AML-193 (cell line): ENCODE measurements at regions not wholly inside any gene's neighbourhood (a gene's known extent, or its start where the extent isn't known, plus 50 kb on each side); places are given as distances from the start of the nearest gene placed in this dataset.

Experiments used
- DNase-seq, 2 experiments: peaks; one replicate each; lab custom pipeline; 2025; lab: John Stamatoyannopoulos, UW

DNA sequence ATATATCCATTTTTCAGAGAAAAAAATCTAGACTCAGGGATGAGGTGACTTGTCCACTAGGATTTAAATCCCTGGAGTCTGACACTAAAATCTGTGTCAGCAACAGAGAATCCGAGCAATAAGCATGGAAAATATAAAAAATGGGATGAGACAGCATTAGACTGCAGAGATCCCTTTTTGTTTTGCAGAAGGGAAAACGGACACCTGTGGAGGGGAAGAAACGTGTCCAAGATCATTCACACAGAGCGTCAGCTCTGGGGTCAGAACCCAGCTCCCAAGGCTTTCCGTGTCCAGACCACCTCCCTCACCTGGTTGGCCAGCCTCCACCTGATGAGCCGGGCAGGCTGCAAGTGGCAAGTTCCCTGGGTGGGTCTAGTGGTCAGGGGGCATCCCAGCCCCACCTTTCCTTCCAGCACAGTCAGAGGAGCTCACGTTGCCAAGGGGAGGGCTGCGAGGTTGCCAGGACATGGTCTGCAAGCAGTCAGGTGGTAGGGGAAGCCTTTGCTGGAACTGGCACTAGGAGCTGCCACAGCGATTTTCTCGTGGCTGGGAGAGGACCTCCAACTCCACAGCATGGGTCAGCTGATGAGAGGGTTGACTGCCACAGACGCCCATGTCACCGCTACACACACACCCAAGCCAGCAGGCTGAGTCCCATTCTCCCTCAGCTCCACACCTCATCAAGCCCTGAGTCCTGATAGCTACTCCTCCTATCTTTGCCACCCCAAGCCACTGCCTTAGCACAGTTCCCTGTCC lies 65.9 kb upstream of the CPLX2 start:
- no peak for DNase-seq

DNA sequence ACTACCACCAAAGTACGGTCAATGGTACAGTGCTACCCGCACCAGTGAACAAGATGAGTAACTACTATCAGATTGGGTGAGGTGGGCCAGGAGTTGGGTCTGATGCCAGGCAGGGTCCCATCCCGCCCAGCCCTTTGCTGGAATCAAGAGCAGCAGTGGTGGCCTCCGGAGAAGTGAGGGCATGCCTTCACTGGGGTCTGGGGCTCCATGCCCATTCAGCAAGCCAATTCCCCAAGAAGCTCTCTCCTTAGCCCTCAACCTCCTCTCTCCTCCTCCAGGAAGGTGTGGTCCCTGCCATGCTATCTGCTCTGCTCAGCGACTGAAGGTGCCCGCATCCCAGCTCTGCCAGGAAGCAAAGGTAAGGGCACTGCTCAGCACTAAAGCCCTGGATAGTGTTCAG lies 62.7 kb upstream of the CPLX2 start:
- no peak for DNase-seq

DNA sequence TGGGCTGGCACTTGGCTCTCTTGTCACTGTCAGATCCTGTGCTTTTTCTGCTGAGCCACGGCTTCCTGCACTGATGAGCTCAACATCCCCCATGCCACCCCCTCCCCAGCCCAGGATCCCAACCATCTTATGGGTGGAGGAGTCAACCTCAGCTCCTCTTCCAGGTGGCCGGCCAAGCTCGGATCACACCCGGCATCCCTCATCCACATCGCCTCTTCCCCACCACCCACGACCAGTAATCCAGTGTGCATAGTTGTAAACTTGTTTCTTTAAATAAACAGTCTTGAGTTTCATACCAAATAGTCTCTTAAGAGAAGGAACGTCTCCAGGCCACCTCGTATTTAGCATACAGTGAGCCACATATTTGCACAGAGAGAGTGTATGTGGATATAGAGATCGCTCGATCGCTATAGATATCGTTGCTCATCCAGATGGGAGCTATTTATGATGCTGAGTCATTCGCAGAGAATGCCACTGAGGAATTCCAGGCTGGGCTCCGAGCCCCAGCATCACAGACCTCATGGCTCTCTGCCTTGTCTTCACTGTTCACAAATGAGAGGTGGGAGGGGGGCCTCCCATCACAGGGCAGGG lies 61.8 kb upstream of the CPLX2 start:
- no peak for DNase-seq

DNA sequence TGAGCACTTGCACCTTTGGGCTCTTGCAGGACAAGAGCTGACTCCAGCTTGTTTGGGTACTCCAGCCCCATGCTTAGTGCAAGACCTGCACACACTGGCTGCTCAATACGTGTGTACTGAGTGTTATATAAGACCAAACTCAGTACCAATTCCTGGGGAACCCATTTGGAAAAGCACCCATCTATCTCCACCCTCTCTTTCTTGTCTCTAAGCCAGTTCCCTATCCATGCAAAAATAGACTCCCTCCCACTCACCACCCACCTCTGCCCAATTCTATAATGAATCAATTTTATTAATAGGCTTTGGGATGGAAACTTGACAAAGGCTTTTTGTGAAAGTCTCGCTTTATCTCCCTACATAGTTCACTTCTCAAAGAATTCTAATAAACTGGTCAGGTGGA lies 60.9 kb upstream of the CPLX2 start:
- no peak for DNase-seq

DNA sequence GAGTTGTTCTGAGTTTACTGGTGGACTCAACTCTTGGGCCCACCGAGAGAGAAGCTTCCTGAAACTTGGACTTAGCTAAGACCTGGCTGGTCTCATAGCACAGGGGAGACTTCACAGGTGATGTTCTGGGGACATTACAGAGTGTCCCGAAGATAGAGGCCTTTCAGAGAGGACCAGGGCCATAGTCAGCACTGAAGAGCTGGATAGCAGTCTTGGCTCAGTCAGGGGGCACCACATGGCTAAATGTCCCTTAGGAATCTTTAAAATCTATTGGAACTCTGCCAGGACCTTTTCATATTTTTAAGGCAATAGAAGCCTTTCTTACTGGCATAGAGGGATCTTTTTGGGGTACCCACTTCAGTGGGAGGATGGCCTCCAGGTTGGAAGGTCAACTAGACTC lies 59.8 kb upstream of the CPLX2 start:
- no peak for DNase-seq

DNA sequence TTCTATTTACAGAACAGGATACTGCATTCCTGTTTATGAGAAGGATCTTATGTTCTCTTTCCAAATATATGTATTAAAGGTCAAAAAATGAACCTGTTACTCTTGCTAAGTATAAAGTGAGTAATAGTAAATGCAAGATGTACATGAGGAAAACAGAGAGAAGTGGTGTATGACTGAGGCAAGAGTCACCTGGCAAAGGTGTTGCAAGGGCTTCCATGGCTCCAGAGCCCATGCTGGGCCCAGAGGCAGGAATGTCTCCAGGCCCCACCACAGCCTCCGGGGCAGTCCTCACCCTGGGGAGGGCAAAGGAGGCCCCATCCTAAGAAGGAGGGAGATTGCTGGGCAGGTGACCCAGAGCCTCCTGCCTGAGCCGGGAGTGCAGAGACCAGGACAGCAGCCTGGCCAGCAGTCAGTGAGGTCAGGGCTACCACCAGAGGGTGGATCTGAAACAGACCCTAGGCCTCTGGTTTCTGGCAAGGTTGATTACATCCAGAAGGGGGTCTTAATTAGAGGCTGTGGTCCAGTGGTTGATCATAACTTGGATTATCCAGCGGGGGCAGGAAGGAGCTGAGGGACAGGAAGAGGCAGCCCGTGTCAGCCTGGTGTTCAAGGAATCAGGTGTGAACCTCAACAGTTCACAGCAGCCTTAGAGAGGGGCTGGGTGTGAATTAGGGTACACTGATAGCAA lies 57.3 kb upstream of the CPLX2 start:
- no peak for DNase-seq

DNA sequence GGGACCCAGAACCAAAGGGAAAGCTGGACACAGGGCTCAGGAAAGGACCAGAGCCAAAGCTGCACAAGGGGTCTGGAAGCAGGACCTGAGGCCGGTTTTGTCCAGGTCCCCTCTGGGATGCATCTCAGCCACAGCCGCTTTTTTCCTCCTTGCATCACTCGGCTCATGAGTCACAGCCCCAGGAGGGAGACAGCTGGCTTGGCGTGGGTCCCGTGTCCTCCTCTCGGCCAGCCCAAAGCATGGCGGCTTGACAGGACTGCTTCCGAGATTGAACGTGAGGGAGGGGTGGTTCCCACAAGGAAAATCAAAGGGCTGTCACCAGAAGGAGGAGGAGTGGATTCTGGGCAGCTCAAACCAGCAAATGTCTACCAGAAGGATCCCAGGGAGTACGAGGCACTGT lies 56.7 kb upstream of the CPLX2 start:
- DNase-seq = no peak

DNA sequence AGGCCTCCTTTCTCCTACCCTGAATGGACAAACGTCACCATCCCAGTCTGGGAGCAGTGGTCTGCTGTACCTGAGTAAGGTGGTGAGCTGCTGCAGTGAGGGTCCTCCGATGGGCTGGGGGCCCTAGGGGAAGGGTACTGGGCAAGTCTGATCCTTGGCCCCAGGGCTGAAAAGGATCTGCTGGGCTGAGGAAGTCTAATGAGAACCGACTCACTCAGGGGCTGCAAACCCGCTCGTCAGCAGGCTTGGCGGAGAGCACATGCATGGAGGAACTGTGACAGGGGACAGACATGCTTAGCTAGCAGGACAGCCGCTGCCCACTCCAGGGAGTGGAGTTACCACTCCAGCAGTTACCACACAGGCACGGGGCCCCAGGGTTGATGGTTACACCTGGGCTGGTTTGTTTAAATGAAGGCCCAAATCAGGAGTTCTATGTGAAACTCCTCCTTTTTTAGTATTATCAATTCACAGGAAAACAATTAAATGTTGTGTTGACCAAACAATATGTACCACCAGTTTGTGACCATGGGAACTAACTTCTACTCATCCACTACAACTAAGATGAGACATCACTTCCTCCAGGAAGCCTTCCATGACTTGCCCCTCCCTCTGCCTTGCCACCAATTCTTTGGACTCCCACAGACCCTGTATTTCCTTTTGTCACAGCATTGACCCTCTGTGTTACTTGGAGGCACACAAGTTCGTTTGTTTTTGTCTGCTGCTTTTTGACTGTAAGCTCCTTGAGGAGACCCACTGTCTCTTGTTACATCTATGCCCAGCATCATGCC lies 56.1 kb upstream of the CPLX2 start:
- no peak for DNase-seq

DNA sequence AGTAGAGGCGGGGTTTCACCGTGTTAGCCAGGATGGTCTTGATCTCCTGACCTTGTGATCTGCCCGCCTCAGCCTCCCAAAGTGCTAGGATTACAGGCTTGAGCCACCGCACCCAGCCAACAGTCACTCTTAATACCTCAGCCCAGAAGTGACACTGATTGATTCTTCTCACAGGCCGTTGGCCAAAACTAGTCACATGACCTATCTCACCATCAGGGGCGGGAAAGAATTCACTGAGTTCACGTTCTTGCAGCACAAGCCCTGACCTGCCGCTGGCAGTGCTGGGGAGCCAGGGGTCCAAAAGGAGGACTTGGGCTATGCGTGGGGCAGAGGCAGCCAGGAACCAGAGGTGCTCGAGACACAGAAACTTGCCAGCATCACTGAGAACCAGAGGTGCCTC lies 55.0 kb upstream of the CPLX2 start:
- DNase-seq = no peak

DNA sequence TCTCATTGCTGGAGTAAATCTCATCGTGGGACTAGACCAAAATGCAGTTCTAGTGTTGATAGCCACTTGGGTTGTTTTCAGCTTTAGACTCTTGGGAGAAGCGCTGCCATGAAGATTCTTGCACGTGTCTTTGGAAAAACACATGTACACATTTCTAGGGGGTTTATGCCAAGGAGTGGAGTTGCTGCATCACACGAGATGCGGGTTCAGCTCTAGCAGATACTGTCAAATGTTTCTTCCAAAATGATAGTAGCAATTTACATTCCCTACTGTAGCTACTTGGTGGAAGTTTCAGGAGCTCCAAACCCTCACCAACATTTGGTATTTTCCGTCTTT lies 52.3 kb upstream of the CPLX2 start:
- no peak for DNase-seq

DNA sequence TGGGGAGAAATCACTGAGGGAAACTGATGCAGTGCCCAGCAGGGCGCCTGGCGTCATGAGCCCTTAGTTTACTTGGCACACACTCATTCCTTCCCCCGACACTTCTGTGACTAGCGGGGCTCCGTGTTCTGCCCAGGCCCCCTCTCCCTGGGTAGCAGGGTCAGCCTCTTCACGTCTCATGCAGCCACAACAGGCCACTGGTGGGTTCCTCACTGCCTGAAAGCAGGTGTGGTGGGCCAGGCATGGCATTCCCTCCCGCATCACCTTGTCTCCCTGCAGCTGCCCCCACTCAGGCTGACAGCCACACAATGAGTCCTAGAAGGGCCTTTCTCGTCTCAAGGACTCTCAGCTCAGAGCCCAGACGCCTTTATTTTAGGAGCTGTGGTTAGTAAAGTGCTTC lies 51.1 kb upstream of the CPLX2 start:
- DNase-seq = no peak
